DMS114 treated with DMSO at 0.1 percent for 48 hours (cell line): ENCODE measurements at regions not wholly inside any gene's neighbourhood (a gene's known extent, or its start where the extent isn't known, plus 50 kb on each side); places are given as distances from the start of the nearest gene placed in this dataset.
"Not testable (repeated sequence)": the region's sequence is repeated elsewhere in the genome, so short reads cannot be mapped to it uniquely, and the experiment has no call there.

ENCODE experiments used
- DNase-seq: peaks from one replicate; lab custom pipeline; 2025; ENCODE audit not compliant: unreplicated experiment; lab: John Stamatoyannopoulos, UW

GRCh38 chr7:69373171-69374043 is 224.9 kb upstream of the AUTS2 start:
- DNase-seq = no peak

- no peak for DNase-seq
Observed at GRCh38 chr7:69374044-69374425, 224.2 kb upstream of the AUTS2 start.

GRCh38 chr7:69377191-69377590 is 221.1 kb upstream of the AUTS2 start:
- no peak for DNase-seq

GRCh38 chr7:69388452-69389137 is 209.7 kb upstream of the AUTS2 start:
- no peak for DNase-seq

- DNase-seq = no peak
Observed at GRCh38 chr7:69389216-69389615, 209.1 kb upstream of the AUTS2 start.

- not testable (repeated sequence) for DNase-seq
Observed at GRCh38 chr7:69393912-69394311, 204.4 kb upstream of the AUTS2 start.

- DNase-seq = no peak
Observed at GRCh38 chr7:69395061-69395714, 203.1 kb upstream of the AUTS2 start.

GRCh38 chr7:69398986-69399385 is 199.3 kb upstream of the AUTS2 start:
- no peak for DNase-seq

- no peak for DNase-seq
Observed at GRCh38 chr7:69399401-69399800, 198.9 kb upstream of the AUTS2 start.

- no peak for DNase-seq
Observed at GRCh38 chr7:69402696-69403095, 195.6 kb upstream of the AUTS2 start.

GRCh38 chr7:69403169-69403568 is 195.1 kb upstream of the AUTS2 start:
- DNase-seq = no peak

- DNase-seq = no peak
Observed at GRCh38 chr7:69411018-69411417, 187.3 kb upstream of the AUTS2 start.

- no peak for DNase-seq
Observed at GRCh38 chr7:69411466-69411865, 186.8 kb upstream of the AUTS2 start.

- no peak for DNase-seq
Observed at GRCh38 chr7:69412331-69413146, 185.7 kb upstream of the AUTS2 start.

GRCh38 chr7:69414555-69414954 is 183.7 kb upstream of the AUTS2 start:
- no peak for DNase-seq

GRCh38 chr7:69418869-69419670 is 179.2 kb upstream of the AUTS2 start:
- no peak for DNase-seq

- no peak for DNase-seq
Observed at GRCh38 chr7:69419934-69420333, 178.3 kb upstream of the AUTS2 start.

- DNase-seq = no peak
Observed at GRCh38 chr7:69422574-69422985, 175.7 kb upstream of the AUTS2 start.

GRCh38 chr7:69426705-69427104 is 171.6 kb upstream of the AUTS2 start:
- DNase-seq = no peak

GRCh38 chr7:69428089-69428488 is 170.2 kb upstream of the AUTS2 start:
- no peak for DNase-seq
